ENCODE measurements at regions not wholly inside any gene's neighbourhood (a gene's known extent, or its start where the extent isn't known, plus 50 kb on each side); places are given as distances from the start of the nearest gene placed in this dataset.

DNA sequence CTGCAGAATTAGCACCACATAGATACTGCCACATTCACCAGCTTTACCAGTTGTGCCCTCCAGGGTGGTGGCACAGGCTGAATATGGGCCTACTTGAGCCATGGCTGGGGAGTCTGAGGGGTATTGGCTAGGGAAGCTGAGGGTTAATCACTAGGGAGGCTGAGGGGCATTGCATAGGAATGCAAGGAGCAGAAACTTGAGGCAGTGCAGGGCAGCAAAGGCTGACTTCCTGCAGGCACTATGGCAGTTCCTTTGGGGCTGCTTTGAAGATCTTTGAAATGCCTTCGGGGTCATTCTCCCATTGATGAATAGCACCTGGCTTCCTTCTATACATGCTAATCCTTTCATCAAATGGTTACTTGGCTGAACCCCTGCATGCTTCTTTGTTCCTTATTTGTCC, 171.5 kb downstream of the RCN1 start (continued):
- TF ChIP-seq, protein P1, sequence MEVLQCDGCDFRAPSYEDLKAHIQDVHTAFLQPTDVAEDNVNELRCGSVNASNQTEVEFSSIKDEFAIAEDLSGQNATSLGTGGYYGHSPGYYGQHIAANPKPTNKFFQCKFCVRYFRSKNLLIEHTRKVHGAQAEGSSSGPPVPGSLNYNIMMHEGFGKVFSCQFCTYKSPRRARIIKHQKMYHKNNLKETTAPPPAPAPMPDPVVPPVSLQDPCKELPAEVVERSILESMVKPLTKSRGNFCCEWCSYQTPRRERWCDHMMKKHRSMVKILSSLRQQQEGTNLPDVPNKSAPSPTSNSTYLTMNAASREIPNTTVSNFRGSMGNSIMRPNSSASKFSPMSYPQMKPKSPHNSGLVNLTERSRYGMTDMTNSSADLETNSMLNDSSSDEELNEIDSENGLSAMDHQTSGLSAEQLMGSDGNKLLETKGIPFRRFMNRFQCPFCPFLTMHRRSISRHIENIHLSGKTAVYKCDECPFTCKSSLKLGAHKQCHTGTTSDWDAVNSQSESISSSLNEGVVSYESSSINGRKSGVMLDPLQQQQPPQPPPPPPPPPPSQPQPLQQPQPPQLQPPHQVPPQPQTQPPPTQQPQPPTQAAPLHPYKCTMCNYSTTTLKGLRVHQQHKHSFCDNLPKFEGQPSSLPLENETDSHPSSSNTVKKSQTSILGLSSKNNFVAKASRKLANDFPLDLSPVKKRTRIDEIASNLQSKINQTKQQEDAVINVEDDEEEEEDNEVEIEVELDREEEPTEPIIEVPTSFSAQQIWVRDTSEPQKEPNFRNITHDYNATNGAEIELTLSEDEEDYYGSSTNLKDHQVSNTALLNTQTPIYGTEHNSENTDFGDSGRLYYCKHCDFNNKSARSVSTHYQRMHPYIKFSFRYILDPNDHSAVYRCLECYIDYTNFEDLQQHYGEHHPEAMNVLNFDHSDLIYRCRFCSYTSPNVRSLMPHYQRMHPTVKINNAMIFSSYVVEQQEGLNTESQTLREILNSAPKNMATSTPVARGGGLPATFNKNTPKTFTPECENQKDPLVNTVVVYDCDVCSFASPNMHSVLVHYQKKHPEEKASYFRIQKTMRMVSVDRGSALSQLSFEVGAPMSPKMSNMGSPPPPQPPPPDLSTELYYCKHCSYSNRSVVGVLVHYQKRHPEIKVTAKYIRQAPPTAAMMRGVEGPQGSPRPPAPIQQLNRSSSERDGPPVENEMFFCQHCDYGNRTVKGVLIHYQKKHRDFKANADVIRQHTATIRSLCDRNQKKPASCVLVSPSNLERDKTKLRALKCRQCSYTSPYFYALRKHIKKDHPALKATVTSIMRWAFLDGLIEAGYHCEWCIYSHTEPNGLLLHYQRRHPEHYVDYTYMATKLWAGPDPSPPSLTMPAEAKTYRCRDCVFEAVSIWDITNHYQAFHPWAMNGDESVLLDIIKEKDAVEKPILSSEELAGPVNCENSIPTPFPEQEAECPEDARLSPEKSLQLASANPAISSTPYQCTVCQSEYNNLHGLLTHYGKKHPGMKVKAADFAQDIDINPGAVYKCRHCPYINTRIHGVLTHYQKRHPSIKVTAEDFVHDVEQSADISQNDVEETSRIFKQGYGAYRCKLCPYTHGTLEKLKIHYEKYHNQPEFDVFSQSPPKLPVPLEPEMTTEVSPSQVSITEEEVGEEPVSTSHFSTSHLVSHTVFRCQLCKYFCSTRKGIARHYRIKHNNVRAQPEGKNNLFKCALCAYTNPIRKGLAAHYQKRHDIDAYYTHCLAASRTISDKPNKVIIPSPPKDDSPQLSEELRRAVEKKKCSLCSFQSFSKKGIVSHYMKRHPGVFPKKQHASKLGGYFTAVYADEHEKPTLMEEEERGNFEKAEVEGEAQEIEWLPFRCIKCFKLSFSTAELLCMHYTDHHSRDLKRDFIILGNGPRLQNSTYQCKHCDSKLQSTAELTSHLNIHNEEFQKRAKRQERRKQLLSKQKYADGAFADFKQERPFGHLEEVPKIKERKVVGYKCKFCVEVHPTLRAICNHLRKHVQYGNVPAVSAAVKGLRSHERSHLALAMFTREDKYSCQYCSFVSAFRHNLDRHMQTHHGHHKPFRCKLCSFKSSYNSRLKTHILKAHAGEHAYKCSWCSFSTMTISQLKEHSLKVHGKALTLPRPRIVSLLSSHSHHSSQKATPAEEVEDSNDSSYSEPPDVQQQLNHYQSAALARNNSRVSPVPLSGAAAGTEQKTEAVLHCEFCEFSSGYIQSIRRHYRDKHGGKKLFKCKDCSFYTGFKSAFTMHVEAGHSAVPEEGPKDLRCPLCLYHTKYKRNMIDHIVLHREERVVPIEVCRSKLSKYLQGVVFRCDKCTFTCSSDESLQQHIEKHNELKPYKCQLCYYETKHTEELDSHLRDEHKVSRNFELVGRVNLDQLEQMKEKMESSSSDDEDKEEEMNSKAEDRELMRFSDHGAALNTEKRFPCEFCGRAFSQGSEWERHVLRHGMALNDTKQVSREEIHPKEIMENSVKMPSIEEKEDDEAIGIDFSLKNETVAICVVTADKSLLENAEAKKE (CRISPR knock-in tag; IDR thresholded peaks at IDR 0.05): no peak

DNA sequence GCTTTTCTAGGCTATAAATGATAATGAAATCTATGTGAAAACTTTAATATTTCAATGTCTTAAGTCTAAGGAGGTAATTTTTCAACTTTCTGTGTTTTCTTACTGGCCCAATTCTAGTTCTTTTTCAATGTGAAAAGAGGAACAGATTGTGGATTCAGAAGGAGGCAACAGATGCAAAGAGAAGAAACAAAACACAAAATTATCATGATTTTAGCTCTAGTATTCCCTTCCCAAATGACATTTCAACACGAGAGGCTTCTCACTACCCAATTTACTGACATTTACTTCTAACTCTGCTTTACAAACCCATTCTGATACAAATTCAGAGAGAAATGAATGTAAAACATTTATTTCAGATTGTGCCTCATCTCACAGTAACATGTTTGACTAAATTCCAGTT, 169.4 kb downstream of the WT1 start:
- Mint-ChIP-seq H3K27me3 (ENCODE audit: insufficient read depth, low read depth, poor library complexity) (peaks cover 8% of the 10 kb centered on the region), H3K36me3 (ENCODE audit: low read depth) (no peaks in the 10 kb centered on the region), H3K4me3 (no peak overlapping the region), H3K4me1 (peaks cover 15% of the 10 kb centered on the region), H3K9me3 (peaks cover 4% of the 10 kb centered on the region; the same call in 2 of the 3 replicates), H3K27ac (no peak overlapping the region)
- Histone ChIP-seq H3K9me2 (ENCODE audit: insufficient read depth) (no peaks in the 10 kb centered on the region), H2AFZ (no peak overlapping the region), H4K20me1 (replicated peaks; ENCODE audit: insufficient read depth) (no peaks in the 10 kb centered on the region), H3K4me3 (no peak overlapping the region), H3K4me2 (no peak overlapping the region), H3K27me3 (ENCODE audit: insufficient read depth) (no peaks in the 10 kb centered on the region), H3K79me2 (replicated peaks; ENCODE audit: insufficient read depth) (no peaks in the 10 kb centered on the region), H3K27ac (ENCODE audit: low read depth) (no peak overlapping the region), H3K36me3 (ENCODE audit: insufficient read depth) (no peaks in the 10 kb centered on the region), H3K4me1 (ENCODE audit: insufficient read depth) (peaks cover 7% of the 10 kb centered on the region; the same call in 1 of the 2 replicates), H3F3A (replicated peaks; ENCODE audit: low read depth) (no peaks in the 10 kb centered on the region)
- ATAC-seq: no peak
- TF ChIP-seq STAT1 (IDR thresholded peaks at IDR 0.05; ENCODE audit: unreplicated experiment): no peak
- DNase-seq (ENCODE audit: low spot score): no peak

DNA sequence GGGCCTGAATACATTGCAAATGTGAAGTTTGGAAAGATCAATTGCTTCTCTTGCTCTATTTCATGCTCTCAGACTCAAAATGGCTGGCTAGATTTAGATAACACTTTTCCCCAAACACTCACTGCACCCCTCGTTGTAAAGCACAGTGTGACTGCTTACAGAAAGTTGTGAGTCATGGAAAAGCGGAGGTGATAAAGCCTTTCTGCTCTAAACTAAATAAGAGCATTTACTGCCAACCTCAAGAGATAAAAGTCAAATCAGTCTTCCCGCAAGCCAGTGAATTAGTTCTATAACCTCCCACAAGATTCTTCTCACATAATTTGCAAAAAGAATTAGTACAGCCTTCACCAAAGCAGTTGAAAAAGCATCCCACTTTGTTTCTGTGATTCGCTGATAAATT, 168.7 kb downstream of the WT1 start:
- H3K27ac ChIP-seq (ENCODE audit: low read depth): no peak overlapping the region
- H3K9me3 Mint-ChIP-seq: no peaks in the 10 kb centered on the region; the same call in 2 of the 3 replicates
- H2AFZ ChIP-seq: 0 out of 2 replicates have a peak overlapping the region, but pooled peaks have one; percentile 12
- no peak overlapping the region for H3K4me3 ChIP-seq
- no peaks in the 10 kb centered on the region for H3K36me3 Mint-ChIP-seq (ENCODE audit: low read depth)
- H3F3A ChIP-seq (replicated peaks; ENCODE audit: low read depth): no peaks in the 10 kb centered on the region
- no peaks in the 10 kb centered on the region for H3K27me3 ChIP-seq (ENCODE audit: insufficient read depth)
- no peaks in the 10 kb centered on the region for H3K36me3 ChIP-seq (ENCODE audit: insufficient read depth)
- H3K4me3 Mint-ChIP-seq: no peak overlapping the region
- no peak overlapping the region for H3K27ac Mint-ChIP-seq
- peaks cover 7% of the 10 kb centered on the region; the same call in 1 of the 2 replicates for H3K4me1 ChIP-seq (ENCODE audit: insufficient read depth)
- no peak overlapping the region for H3K4me2 ChIP-seq
- H3K27me3 Mint-ChIP-seq (ENCODE audit: insufficient read depth, low read depth, poor library complexity): peaks cover 8% of the 10 kb centered on the region
- H3K9me2 ChIP-seq (ENCODE audit: insufficient read depth): no peaks in the 10 kb centered on the region
- DNase-seq (ENCODE audit: low spot score): no peak
- peaks cover 13% of the 10 kb centered on the region for H3K4me1 Mint-ChIP-seq
- no peaks in the 10 kb centered on the region for H3K79me2 ChIP-seq (replicated peaks; ENCODE audit: insufficient read depth)
- ATAC-seq: no peak
- H4K20me1 ChIP-seq (replicated peaks; ENCODE audit: insufficient read depth): no peaks in the 10 kb centered on the region
- TF ChIP-seq, protein P1 (CRISPR knock-in tag; IDR thresholded peaks at IDR 0.05): no peak
- TF ChIP-seq NANOG (IDR thresholded peaks at IDR 0.05; ENCODE audit: borderline replicate concordance) (no peak), EZH2phosphoT487 (IDR thresholded peaks at IDR 0.05; ENCODE audit: unreplicated experiment) (no peak), EZH2 (IDR thresholded peaks at IDR 0.05; ENCODE audit: low read depth, unreplicated experiment) (no peak)

Measured in GM23338 (cell line).